ENCODE measurements at regions not wholly inside any gene's neighbourhood (a gene's known extent, or its start where the extent isn't known, plus 50 kb on each side); places are given as distances from the start of the nearest gene placed in this dataset.

GRCh38 chr4:36494016-36494415 is 212.6 kb downstream of the DTHD1 start:
- DNase-seq, result no peak

GRCh38 chr4:36494747-36495146 is 213.3 kb downstream of the DTHD1 start:
- no peak for DNase-seq

- DNase-seq, result no peak
Observed at GRCh38 chr4:36502350-36502749, 220.9 kb downstream of the DTHD1 start.

GRCh38 chr4:36508394-36508793 is 227.0 kb downstream of the DTHD1 start:
- no peak for DNase-seq

- DNase-seq, result no peak
Observed at GRCh38 chr4:36509845-36510244, 228.4 kb downstream of the DTHD1 start.

GRCh38 chr4:36511785-36512184 is 230.4 kb downstream of the DTHD1 start:
- DNase-seq, result no peak

GRCh38 chr4:36516522-36517095 is 235.2 kb downstream of the DTHD1 start:
- DNase-seq, result no peak

GRCh38 chr4:36523182-36523581 is 241.8 kb downstream of the DTHD1 start:
- no peak for DNase-seq

GRCh38 chr4:36532670-36533379 is 251.4 kb downstream of the DTHD1 start:
- no peak for DNase-seq

- no peak for DNase-seq
Observed at GRCh38 chr4:36533944-36534343, 252.5 kb downstream of the DTHD1 start.

- DNase-seq, result no peak
Observed at GRCh38 chr4:36547383-36547782, 266.0 kb downstream of the DTHD1 start.

GRCh38 chr4:36549252-36549651 is 267.8 kb downstream of the DTHD1 start:
- DNase-seq, result no peak

- no peak for DNase-seq
Observed at GRCh38 chr4:36549992-36550391, 268.6 kb downstream of the DTHD1 start.

- DNase-seq, result no peak
Observed at GRCh38 chr4:36551697-36552214, 270.3 kb downstream of the DTHD1 start.

- DNase-seq, result no peak
Observed at GRCh38 chr4:36553029-36553428, 271.6 kb downstream of the DTHD1 start.

GRCh38 chr4:36553453-36553852 is 272.0 kb downstream of the DTHD1 start:
- no peak for DNase-seq

GRCh38 chr4:36556984-36557383 is 275.6 kb downstream of the DTHD1 start:
- no peak for DNase-seq

- DNase-seq, result no peak
Observed at GRCh38 chr4:36568575-36568974, 287.2 kb downstream of the DTHD1 start.

- DNase-seq, result no peak
Observed at GRCh38 chr4:36573441-36573840, 292.0 kb downstream of the DTHD1 start.

- DNase-seq, result no peak
Observed at GRCh38 chr4:36574816-36575215, 293.4 kb downstream of the DTHD1 start.

- no peak for DNase-seq
Observed at GRCh38 chr4:36582198-36582597, 300.8 kb downstream of the DTHD1 start.

GRCh38 chr4:36587909-36588472 is 306.6 kb downstream of the DTHD1 start:
- no peak for DNase-seq

GRCh38 chr4:36590343-36590742 is 308.9 kb downstream of the DTHD1 start:
- DNase-seq, result no peak

GRCh38 chr4:36601864-36602495 is 320.6 kb downstream of the DTHD1 start:
- DNase-seq, result no peak
